Transverse colon (tissue), 3 donors: ENCODE measurements at regions not wholly inside any gene's neighbourhood (a gene's known extent, or its start where the extent isn't known, plus 50 kb on each side); places are given as distances from the start of the nearest gene placed in this dataset.

Experiments used
- POLR2A ChIP-seq: fragments of 450-650 bp; IDR thresholded peaks from one replicate; pipeline ENCODE4 v1.6.1; 2016; ENCODE audit warnings: antibody characterized with exemption, mild to moderate bottlenecking, moderate library complexity
- TF ChIP-seq, protein P1 (sequence below), 5 experiments: fragments of 200-600 bp in 3 of 5; fragments of 450-650 bp in 2 of 5; sonication (generic) in 3 of 5; IDR thresholded peaks; 1 replicate in 2 of 5; 2 replicates in 3 of 5; pipeline ENCODE4 v1.5.1; 2016 to 2017; ENCODE audit warnings: antibody characterized with exemption in 5 of 5, inconsistent platforms in 3 of 5, mild to moderate bottlenecking in 2 of 5, moderate library complexity in 1 of 5

DNA sequence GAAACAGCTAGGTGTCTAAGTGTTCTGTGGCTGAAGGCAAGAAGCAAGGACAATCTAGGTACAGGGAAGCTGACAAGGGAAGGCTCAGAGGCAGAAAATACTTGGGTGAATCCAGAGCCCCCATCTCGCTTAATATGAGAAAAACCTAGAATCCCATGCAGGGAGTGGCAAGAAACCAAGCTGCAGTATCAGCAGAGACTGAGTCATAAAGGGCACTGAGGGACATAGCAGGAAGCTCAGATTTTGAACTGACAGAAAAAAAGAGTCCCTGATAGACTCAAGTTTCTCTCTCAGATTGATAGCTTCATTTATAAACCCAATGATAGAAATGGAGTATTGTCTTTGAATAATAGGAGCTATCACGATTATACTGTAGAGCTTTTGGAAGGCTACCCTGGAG lies 77.3 kb upstream of the KCNJ15 start:
- TF ChIP-seq, protein P1, sequence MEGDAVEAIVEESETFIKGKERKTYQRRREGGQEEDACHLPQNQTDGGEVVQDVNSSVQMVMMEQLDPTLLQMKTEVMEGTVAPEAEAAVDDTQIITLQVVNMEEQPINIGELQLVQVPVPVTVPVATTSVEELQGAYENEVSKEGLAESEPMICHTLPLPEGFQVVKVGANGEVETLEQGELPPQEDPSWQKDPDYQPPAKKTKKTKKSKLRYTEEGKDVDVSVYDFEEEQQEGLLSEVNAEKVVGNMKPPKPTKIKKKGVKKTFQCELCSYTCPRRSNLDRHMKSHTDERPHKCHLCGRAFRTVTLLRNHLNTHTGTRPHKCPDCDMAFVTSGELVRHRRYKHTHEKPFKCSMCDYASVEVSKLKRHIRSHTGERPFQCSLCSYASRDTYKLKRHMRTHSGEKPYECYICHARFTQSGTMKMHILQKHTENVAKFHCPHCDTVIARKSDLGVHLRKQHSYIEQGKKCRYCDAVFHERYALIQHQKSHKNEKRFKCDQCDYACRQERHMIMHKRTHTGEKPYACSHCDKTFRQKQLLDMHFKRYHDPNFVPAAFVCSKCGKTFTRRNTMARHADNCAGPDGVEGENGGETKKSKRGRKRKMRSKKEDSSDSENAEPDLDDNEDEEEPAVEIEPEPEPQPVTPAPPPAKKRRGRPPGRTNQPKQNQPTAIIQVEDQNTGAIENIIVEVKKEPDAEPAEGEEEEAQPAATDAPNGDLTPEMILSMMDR (IDR thresholded peaks at IDR 0.05), result no peak
- no peak for TF ChIP-seq POLR2A
